ENCODE measurements at regions not wholly inside any gene's neighbourhood (a gene's known extent, or its start where the extent isn't known, plus 50 kb on each side); places are given as distances from the start of the nearest gene placed in this dataset.

GRCh38 chr4:72895408-72895807 lies 174.1 kb downstream of the COX18 start:
- H3K4me2 ChIP-seq (replicated peaks; ENCODE audit: low read depth, low read length, poor library complexity, severe bottlenecking) = no peak overlapping the region
- WGBS (ENCODE audit: insufficient coverage) = 66% methylated on average over 3 of the region's 5 CpGs
- no peaks in the 10 kb centered on the region for H3K9me3 ChIP-seq (ENCODE audit: control extremely low read depth in 1 of 3, control insufficient read depth in 2 of 3, insufficient read depth in 1 of 3, low read length in 2 of 3)
- no peaks in the 10 kb centered on the region for H3K4me1 ChIP-seq (ENCODE audit: control insufficient read depth in 2 of 2, insufficient read depth in 2 of 2, low read length in 2 of 2)
- no peak for DNase-seq
- H3K4me3 Mint-ChIP-seq = no peak overlapping the region
- no peak overlapping the region for H2AFZ ChIP-seq (ENCODE audit: insufficient read depth, low read depth, low read length, poor library complexity, severe bottlenecking)
- no peak overlapping the region for H3K27ac Mint-ChIP-seq
- peaks cover 4% of the 10 kb centered on the region for H3K27me3 Mint-ChIP-seq
- H3K4me3 ChIP-seq (ENCODE audit: control extremely low read depth in 1 of 5, extremely low read depth in 1 of 5, insufficient read depth in 1 of 5, low read depth in 2 of 5, low read length in 4 of 5) = no peak overlapping the region
- peaks cover 0 to 6% (median 0%) of the 10 kb centered on the region in 4 experiments for H3K27me3 ChIP-seq (replicated peaks in 1 of 4; ENCODE audit: control extremely low read depth in 1 of 4, control insufficient read depth in 3 of 4, insufficient read depth in 4 of 4, low read length in 3 of 4)
- peaks cover 2% of the 10 kb centered on the region for H3K9me3 Mint-ChIP-seq (ENCODE audit: insufficient read depth)
- no peaks in the 10 kb centered on the region for H4K20me1 ChIP-seq (ENCODE audit: control insufficient read depth, insufficient read depth, low read length, poor library complexity, severe bottlenecking)
- ChIA-PET CTCF (no interaction called here), POLR2A (no interaction called here)
- ATAC-seq (ENCODE audit: low read depth) = no peak
- H3K4me1 Mint-ChIP-seq = no peaks in the 10 kb centered on the region
- no peaks in the 10 kb centered on the region for H3K79me2 ChIP-seq (ENCODE audit: control insufficient read depth, insufficient read depth, low read length)
- H3K9ac ChIP-seq (ENCODE audit: low read length) = no peak overlapping the region
- TF ChIP-seq EZH2 (IDR thresholded peaks at IDR 0.05; ENCODE audit: borderline replicate concordance, insufficient read depth, low read depth, low read length, poor library complexity, severe bottlenecking) = no peak
- TF ChIP-seq, protein P1, sequence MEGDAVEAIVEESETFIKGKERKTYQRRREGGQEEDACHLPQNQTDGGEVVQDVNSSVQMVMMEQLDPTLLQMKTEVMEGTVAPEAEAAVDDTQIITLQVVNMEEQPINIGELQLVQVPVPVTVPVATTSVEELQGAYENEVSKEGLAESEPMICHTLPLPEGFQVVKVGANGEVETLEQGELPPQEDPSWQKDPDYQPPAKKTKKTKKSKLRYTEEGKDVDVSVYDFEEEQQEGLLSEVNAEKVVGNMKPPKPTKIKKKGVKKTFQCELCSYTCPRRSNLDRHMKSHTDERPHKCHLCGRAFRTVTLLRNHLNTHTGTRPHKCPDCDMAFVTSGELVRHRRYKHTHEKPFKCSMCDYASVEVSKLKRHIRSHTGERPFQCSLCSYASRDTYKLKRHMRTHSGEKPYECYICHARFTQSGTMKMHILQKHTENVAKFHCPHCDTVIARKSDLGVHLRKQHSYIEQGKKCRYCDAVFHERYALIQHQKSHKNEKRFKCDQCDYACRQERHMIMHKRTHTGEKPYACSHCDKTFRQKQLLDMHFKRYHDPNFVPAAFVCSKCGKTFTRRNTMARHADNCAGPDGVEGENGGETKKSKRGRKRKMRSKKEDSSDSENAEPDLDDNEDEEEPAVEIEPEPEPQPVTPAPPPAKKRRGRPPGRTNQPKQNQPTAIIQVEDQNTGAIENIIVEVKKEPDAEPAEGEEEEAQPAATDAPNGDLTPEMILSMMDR (IDR thresholded peaks at IDR 0.05) = no peak
- intact Hi-C loops (cut with micrococcal nuclease) = no loop called here
- no peaks in the 10 kb centered on the region for H3K36me3 ChIP-seq (replicated peaks in 1 of 2; ENCODE audit: control extremely low read depth in 1 of 2, control insufficient read depth in 1 of 2, extremely low read depth in 1 of 2, insufficient read depth in 2 of 2, low read length in 1 of 2)
- no peak overlapping the region for H3K27ac ChIP-seq (ENCODE audit: low read length in 2 of 2)

DNA sequence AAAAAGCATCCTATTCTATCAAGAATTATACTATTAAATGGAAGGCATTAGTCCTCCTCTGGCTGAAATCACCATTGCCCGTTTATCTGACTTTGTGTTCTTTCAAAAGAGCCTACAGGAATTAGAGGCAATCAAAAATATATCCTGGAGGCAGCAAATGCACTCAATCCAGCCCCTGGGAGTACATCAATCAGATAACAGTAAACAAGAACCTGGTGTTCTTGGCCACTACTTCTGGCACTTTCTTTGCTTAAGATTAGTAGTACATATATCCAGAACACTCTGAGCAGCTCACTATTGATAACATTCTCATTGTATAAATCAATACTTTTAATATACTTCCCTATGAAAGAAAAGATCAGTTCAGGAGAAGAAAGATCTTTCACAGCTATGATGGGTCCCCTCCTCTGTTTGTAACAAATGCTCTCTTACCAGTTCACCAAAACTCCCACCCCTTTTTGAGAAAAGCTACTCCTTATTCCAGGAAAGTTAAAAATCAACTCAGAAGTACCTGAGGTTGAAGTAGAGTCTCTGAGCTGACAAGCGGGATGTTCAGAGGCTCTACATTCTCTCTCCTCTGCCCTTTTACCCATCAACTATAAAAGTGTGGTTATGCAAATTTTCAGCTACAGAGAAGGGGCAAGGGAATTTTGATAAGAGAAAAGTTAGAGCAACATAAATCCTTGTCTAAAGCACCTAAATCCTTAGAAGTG lies 176.0 kb downstream of the COX18 start:
- ChIA-PET POLR2A (no interaction called here), CTCF (no interaction called here)
- H3K27ac Mint-ChIP-seq = no peak overlapping the region
- Histone ChIP-seq H3K9me3 (ENCODE audit: control extremely low read depth in 1 of 3, control insufficient read depth in 2 of 3, insufficient read depth in 1 of 3, low read length in 2 of 3) (no peaks in the 10 kb centered on the region), H3K36me3 (replicated peaks in 1 of 2; ENCODE audit: control extremely low read depth in 1 of 2, control insufficient read depth in 1 of 2, extremely low read depth in 1 of 2, insufficient read depth in 2 of 2, low read length in 1 of 2) (no peaks in the 10 kb centered on the region), H2AFZ (ENCODE audit: insufficient read depth, low read depth, low read length, poor library complexity, severe bottlenecking) (no peak overlapping the region), H3K4me1 (ENCODE audit: control insufficient read depth in 2 of 2, insufficient read depth in 2 of 2, low read length in 2 of 2) (no peaks in the 10 kb centered on the region), H4K20me1 (ENCODE audit: control insufficient read depth, insufficient read depth, low read length, poor library complexity, severe bottlenecking) (no peaks in the 10 kb centered on the region), H3K27me3 (replicated peaks in 1 of 4; ENCODE audit: control extremely low read depth in 1 of 4, control insufficient read depth in 3 of 4, insufficient read depth in 4 of 4, low read length in 3 of 4) (peaks cover 0 to 6% (median 0%) of the 10 kb centered on the region in 4 experiments), H3K4me3 (ENCODE audit: control extremely low read depth in 1 of 5, extremely low read depth in 1 of 5, insufficient read depth in 1 of 5, low read depth in 2 of 5, low read length in 4 of 5) (no peak overlapping the region), H3K79me2 (ENCODE audit: control insufficient read depth, insufficient read depth, low read length) (no peaks in the 10 kb centered on the region), H3K4me2 (replicated peaks; ENCODE audit: low read depth, low read length, poor library complexity, severe bottlenecking) (no peak overlapping the region), H3K27ac (ENCODE audit: low read length in 2 of 2) (no peak overlapping the region), H3K9ac (ENCODE audit: low read length) (no peak overlapping the region)
- intact Hi-C loops (cut with micrococcal nuclease) = no loop called here
- peaks cover 4% of the 10 kb centered on the region for H3K27me3 Mint-ChIP-seq
- WGBS (ENCODE audit: insufficient coverage) = 86% methylated on average over 1 of the region's 2 CpGs
- no peak overlapping the region for H3K4me3 Mint-ChIP-seq
- H3K4me1 Mint-ChIP-seq = no peaks in the 10 kb centered on the region
- no peak for DNase-seq
- peaks cover 2% of the 10 kb centered on the region for H3K9me3 Mint-ChIP-seq (ENCODE audit: insufficient read depth)
- no peak for ATAC-seq (ENCODE audit: low read depth)
- TF ChIP-seq, protein P1 (IDR thresholded peaks at IDR 0.05) = no peak
- no peak for TF ChIP-seq EZH2 (IDR thresholded peaks at IDR 0.05; ENCODE audit: borderline replicate concordance, insufficient read depth, low read depth, low read length, poor library complexity, severe bottlenecking)
